K562 (cell line): ENCODE measurements at regions not wholly inside any gene's neighbourhood (a gene's known extent, or its start where the extent isn't known, plus 50 kb on each side); places are given as distances from the start of the nearest gene placed in this dataset.

Experiments
- ATAC-seq: fragments of 200-7000 bp; cut with Tn5 transposase; 3 replicates; pipeline ENCODE4 v1.9.1; 2020; ENCODE audit warnings: moderate library complexity
- BruUV-seq: library from RNA; stranded (reverse); fragments of 400-500 nt; replicated peaks from 2 replicates; lab custom pipeline; 2021; lab: Mats Ljungman, UMichigan
- CTCF ChIA-PET: fragments of 300-600 bp; formaldehyde crosslinking; extraction: SDS; loops from one replicate; lab custom pipeline; 2021; ENCODE audit warnings: low intra/inter-chr PET ratio; lab: Yijun Ruan, JAX
- POLR2A ChIA-PET: fragments of 300-600, 350-650 bp; sonication (Branson Sonifier 250); formaldehyde crosslinking; extraction: SDS; loops from one replicate; lab custom pipeline; 2021; ENCODE audit warnings: antibody characterized with exemption, inconsistent platforms; lab: Yijun Ruan, JAX
- DNase-seq, 4 experiments: peaks; one replicate each; pipeline versions ENCODE4 v3.0.0 to v3.0.0-alpha.2; 2011 to 2018; ENCODE audit warnings: low spot score in 3 of 4, mixed read lengths in 3 of 4; ENCODE audit errors: extremely low read depth in 1 of 4
- FAIRE-seq: peaks from 2 replicates; lab custom pipeline; 2011; peaks lifted over from hg19 to GRCh38; lab: Jason Lieb, UNC
- H2AFZ ChIP-seq: 2 replicates; pipeline ENCODE4 v1.6.0; 2011; ENCODE audit warnings: low read depth, low read length, control low read depth, inconsistent platforms
- H3K27ac ChIP-seq: fragments of 200-600 bp; 3 replicates; pipeline ENCODE4 v1.8.0; 2011; ENCODE audit warnings: low read depth, mild to moderate bottlenecking, control low read depth, inconsistent platforms, low read length, moderate library complexity, mixed read lengths; ENCODE audit errors: extremely low read depth
- H3K27me3 ChIP-seq, 2 experiments: fragments of 300-600 bp in 1 of 2; 2 replicates in 1 of 2; 3 replicates in 1 of 2; pipeline versions ENCODE4 v1.6.0 to v1.8.0; 2011; ENCODE audit warnings: inconsistent platforms in 2 of 2, low read length in 2 of 2, mild to moderate bottlenecking in 1 of 2, mixed read lengths in 1 of 2, moderate library complexity in 1 of 2; ENCODE audit not compliant: control insufficient read depth in 2 of 2, insufficient read depth in 2 of 2
- H3K36me3 ChIP-seq: fragments of 300-600 bp; 3 replicates; pipeline ENCODE4 v1.8.0; 2011; ENCODE audit warnings: mild to moderate bottlenecking, low read length, inconsistent platforms; ENCODE audit not compliant: control insufficient read depth, insufficient read depth
- H3K4me1 ChIP-seq, 2 experiments: fragments of 200-600 bp in 1 of 2; replicated peaks in 1 of 2; 2 replicates in 1 of 2; 3 replicates in 1 of 2; pipeline versions ENCODE4 v1.5.1 to v1.8.0; 2011; ENCODE audit warnings: inconsistent platforms in 2 of 2, low read length in 2 of 2, mild to moderate bottlenecking in 1 of 2, mixed read lengths in 1 of 2, moderate library complexity in 1 of 2; ENCODE audit not compliant: control insufficient read depth in 2 of 2, insufficient read depth in 2 of 2
- H3K4me2 ChIP-seq: 2 replicates; pipeline ENCODE4 v1.6.1; 2011; ENCODE audit warnings: low read length, control low read depth, inconsistent platforms, mixed read lengths; ENCODE audit not compliant: insufficient read depth
- H3K4me3 ChIP-seq: fragments of 200-600 bp; sonication (generic), shearing (Covaris generic); 2 replicates; pipeline ENCODE4 v1.5.1; 2016; ENCODE audit warnings: control low read depth, inconsistent platforms
- H3K79me2 ChIP-seq: fragments of 200-600 bp; 3 replicates; pipeline ENCODE4 v1.8.0; 2011; ENCODE audit warnings: low read length, inconsistent platforms; ENCODE audit not compliant: control insufficient read depth, insufficient read depth
- H3K9ac ChIP-seq, 2 experiments: 2 replicates each; pipeline versions ENCODE4 v1.6.0 to v1.6.1; 2011; ENCODE audit warnings: low read depth in 2 of 2, low read length in 2 of 2, control low read depth in 1 of 2, inconsistent platforms in 1 of 2, mild to moderate bottlenecking in 1 of 2, mixed read lengths in 1 of 2; ENCODE audit not compliant: insufficient read depth in 1 of 2
- H3K9me1 ChIP-seq: one replicate; pipeline ENCODE4 v1.6.0; 2011; ENCODE audit warnings: inconsistent platforms, mild to moderate bottlenecking, low read length, moderate library complexity; ENCODE audit not compliant: control insufficient read depth, insufficient read depth
- H3K9me3 ChIP-seq: replicated peaks from 2 replicates; pipeline ENCODE4 v1.5.1; 2011; ENCODE audit warnings: low read depth, low read length, inconsistent platforms; ENCODE audit not compliant: control insufficient read depth, insufficient read depth
- H4K20me1 ChIP-seq: replicated peaks from 2 replicates; pipeline ENCODE4 v1.6.1; 2011; ENCODE audit warnings: low read length, inconsistent platforms, mixed read lengths; ENCODE audit not compliant: control insufficient read depth, insufficient read depth
- CAMTA2 ChIP-seq: fragments of 250-450 bp; sonication (Bioruptor Pico); conservative IDR thresholded peaks from 2 replicates; pipeline ENCODE4 v1.5.1; 2022
- CTBP1 ChIP-seq: fragments of 450-650 bp; IDR thresholded peaks from 2 replicates; pipeline ENCODE4 v1.6.1; 2016; ENCODE audit warnings: borderline replicate concordance
- DEAF1 ChIP-seq: fragments of 450-650 bp; formaldehyde crosslinking; IDR thresholded peaks from 2 replicates; pipeline ENCODE4 v1.4.0; 2020; ENCODE audit warnings: mild to moderate bottlenecking, moderate library complexity
- ESRRB ChIP-seq: fragments of 250-450 bp; sonication (Bioruptor Pico); IDR thresholded peaks from 2 replicates; pipeline ENCODE4 v1.5.0; 2020; ENCODE audit warnings: mild to moderate bottlenecking, moderate library complexity, borderline replicate concordance
- FOXP1 ChIP-seq: sonication (generic); formaldehyde crosslinking; IDR thresholded peaks from 2 replicates; pipeline ENCODE4 v1.8.0; 2022; ENCODE audit warnings: mild to moderate bottlenecking, missing genetic modification reagents
- HDAC2 ChIP-seq: fragments of 450-650 bp; IDR thresholded peaks from 2 replicates; pipeline ENCODE4 v1.6.1; 2016; ENCODE audit warnings: mild to moderate bottlenecking
- PREB ChIP-seq: sonication (generic); formaldehyde crosslinking; IDR thresholded peaks from 2 replicates; pipeline ENCODE4 v1.8.1; 2023; ENCODE audit warnings: mild to moderate bottlenecking, missing genetic modification reagents
- RHOXF2B ChIP-seq: fragments of 250-450 bp; sonication (Bioruptor Pico); conservative IDR thresholded peaks from 2 replicates; pipeline ENCODE4 v1.5.1; 2021
- WGBS: fragments of 100-300 bp; shearing (Covaris generic); methylation state at CpG from one replicate; pipeline ENCODE4 v1.1.6; 2016; ENCODE audit warnings: low coverage, mixed read lengths; ENCODE audit not compliant: insufficient coverage; ENCODE audit errors: missing lambda C conversion rate; 5-methylcytosine and 5-hydroxymethylcytosine counted together
- in situ Hi-C: fragments of 300-500 bp; cut with MboI; formaldehyde crosslinking; loops from 4 replicates; pipeline ENCODE4 v1.15.0; 2018; ENCODE audit warnings: inconsistent platforms, mixed read lengths
- intact Hi-C: fragments of 100-400 bp; cut with micrococcal nuclease; formaldehyde crosslinking; loops from 2 replicates; pipeline ENCODE4 v1.14.2; 2022

- no peak for TF ChIP-seq PREB (CRISPR knock-in tag)
- no peak for TF ChIP-seq HDAC2
- no peak for TF ChIP-seq CTBP1
- TF ChIP-seq ESRRB = no peak
- no peak for TF ChIP-seq FOXP1 (CRISPR knock-in tag)
- no peak for TF ChIP-seq DEAF1
- TF ChIP-seq, all 486 proteins: peak for 0
Measured at GRCh38 chr4:116302990-116303735, 782.2 kb downstream of the TRAM1L1 start (continued).

GRCh38 chr4:116275006-116275405 is 810.4 kb downstream of the TRAM1L1 start:
- Histone ChIP-seq H3K27me3 (no peaks in the 10 kb centered on the region), H3K4me1 (no peaks in the 10 kb centered on the region), H3K36me3 (no peaks in the 10 kb centered on the region), H3K9ac (no peak overlapping the region), H3K9me3 (no peaks in the 10 kb centered on the region; the same call in 1 of the 2 replicates), H2AFZ (no peak overlapping the region), H4K20me1 (no peaks in the 10 kb centered on the region), H3K4me2 (no peak overlapping the region), H3K79me2 (no peaks in the 10 kb centered on the region), H3K4me3 (no peak overlapping the region), H3K9me1 (no peaks in the 10 kb centered on the region), H3K27ac (no peak overlapping the region)
- FAIRE-seq = no peak
- no peak for TF ChIP-seq RHOXF2B (CRISPR knock-in tag)
- TF ChIP-seq CAMTA2 = no peak
- no peak for TF ChIP-seq FOXP1 (CRISPR knock-in tag)
- DNase-seq = no peak
- in situ Hi-C loops (no loop called here), intact Hi-C loops (no loop called here)
- CTCF ChIA-PET = no interaction called here
- BruUV-seq = no TSS peak
- no peak for ATAC-seq
- POLR2A ChIA-PET = no interaction called here
- WGBS = 4% methylated on average over 2 of the region's 2 CpGs
